H1 (cell line): ENCODE measurements at regions not wholly inside any gene's neighbourhood (a gene's known extent, or its start where the extent isn't known, plus 50 kb on each side); places are given as distances from the start of the nearest gene placed in this dataset.

Source experiments
- CTCF ChIA-PET: fragments of 300-600 bp; sonication (Branson Sonifier 250); formaldehyde crosslinking; loops from one replicate; lab custom pipeline; 2021; ENCODE audit not compliant: partially characterized antibody; lab: Charles Lee
- POLR2A ChIA-PET: fragments of 300-600 bp; sonication (Branson Sonifier 250); formaldehyde crosslinking; loops from one replicate; lab custom pipeline; 2021; ENCODE audit warnings: inconsistent platforms; ENCODE audit not compliant: partially characterized antibody; lab: Charles Lee
- DNase-seq, 2 experiments: peaks; one replicate each; pipeline versions ENCODE4 v3.0.0 to v3.0.0-alpha.2; 2010 to 2022; ENCODE audit warnings: low spot score in 2 of 2, low read depth in 1 of 2, mixed read lengths in 1 of 2
- FAIRE-seq: peaks from 2 replicates; lab custom pipeline; 2011; peaks lifted over from hg19 to GRCh38; lab: Jason Lieb, UNC
- H2AFZ ChIP-seq: 2 replicates; pipeline ENCODE4 v1.8.1; 2012; ENCODE audit warnings: low read length, inconsistent platforms
- H2AK5ac ChIP-seq: 2 replicates; pipeline ENCODE4 v1.6.1; 2013; ENCODE audit warnings: low read depth, low read length
- H2BK120ac ChIP-seq: replicated peaks from 2 replicates; pipeline ENCODE3; 2013; ENCODE audit warnings: low read depth, low read length, inconsistent platforms
- H2BK12ac ChIP-seq: 2 replicates; pipeline ENCODE4 v1.6.1; 2013; ENCODE audit warnings: low read depth, low read length
- H2BK15ac ChIP-seq: 2 replicates; pipeline ENCODE4 v1.6.1; 2013; ENCODE audit warnings: low read length
- H2BK20ac ChIP-seq: 2 replicates; pipeline ENCODE4 v1.6.1; 2013; ENCODE audit warnings: low read length
- H2BK5ac ChIP-seq: 2 replicates; pipeline ENCODE4 v1.6.1; 2013; ENCODE audit warnings: low read depth, low read length
- H3K14ac ChIP-seq: 2 replicates; pipeline ENCODE4 v1.6.1; 2013; ENCODE audit warnings: inconsistent platforms; ENCODE audit not compliant: insufficient read length
- H3K18ac ChIP-seq: 2 replicates; pipeline ENCODE4 v1.6.1; 2013; ENCODE audit warnings: low read length; ENCODE audit errors: extremely low read depth
- H3K23ac ChIP-seq: 2 replicates; pipeline ENCODE4 v1.6.1; 2013; ENCODE audit warnings: inconsistent platforms; ENCODE audit not compliant: insufficient read length
- H3K23me2 ChIP-seq: 2 replicates; pipeline ENCODE4 v1.6.1; 2013; ENCODE audit warnings: low read depth, low read length
- H3K27ac ChIP-seq: 2 replicates; pipeline ENCODE4 v1.6.1; 2011; ENCODE audit warnings: low read depth, low read length, inconsistent platforms
- H3K27me3 ChIP-seq, 4 experiments: replicated peaks in 1 of 4; 1 replicate in 1 of 4; 2 replicates in 3 of 4; pipeline versions ENCODE4 v1.6.1 to v1.8.1; 2011 to 2013; ENCODE audit warnings: low read length in 3 of 4, mild to moderate bottlenecking in 3 of 4, inconsistent platforms in 2 of 4, mixed read lengths in 2 of 4, moderate library complexity in 1 of 4; ENCODE audit not compliant: control insufficient read depth in 3 of 4, insufficient read depth in 3 of 4; ENCODE audit errors: extremely low read depth in 1 of 4
- H3K36me3 ChIP-seq, 4 experiments: 2 replicates each; pipeline versions ENCODE4 v1.6.1 to v1.8.1; 2011 to 2013; ENCODE audit warnings: mild to moderate bottlenecking in 4 of 4, low read length in 3 of 4, moderate library complexity in 2 of 4, control low read depth in 1 of 4, inconsistent platforms in 1 of 4; ENCODE audit not compliant: insufficient read depth in 4 of 4, control insufficient read depth in 2 of 4
- H3K4ac ChIP-seq: replicated peaks from 2 replicates; pipeline ENCODE3; 2013; ENCODE audit warnings: low read length, low read depth, mixed read lengths, inconsistent platforms; ENCODE audit not compliant: insufficient read length
- H3K4me1 ChIP-seq, 4 experiments: replicated peaks in 1 of 4; 1 replicate in 1 of 4; 2 replicates in 3 of 4; pipeline versions ENCODE4 v1.6.1 to v1.8.1; 2011 to 2013; ENCODE audit warnings: low read length in 3 of 4, inconsistent platforms in 2 of 4, mixed read lengths in 1 of 4; ENCODE audit not compliant: insufficient read depth in 4 of 4, control insufficient read depth in 3 of 4
- H3K4me2 ChIP-seq, 2 experiments: 2 replicates each; pipeline versions ENCODE4 v1.6.1 to v1.8.1; 2011 to 2013; ENCODE audit warnings: low read depth in 2 of 2, low read length in 2 of 2, control low read depth in 1 of 2, inconsistent platforms in 1 of 2, mild to moderate bottlenecking in 1 of 2; ENCODE audit not compliant: insufficient read depth in 1 of 2
- H3K4me3 ChIP-seq, 4 experiments: fragments of 200-600, 300-600 bp in 1 of 4; sonication (generic), shearing (Covaris generic), sonication (Bioruptor Twin) in 1 of 4; 2 replicates each; pipeline versions ENCODE4 v1.5.1 to v1.8.1; 2011 to 2016; ENCODE audit warnings: low read length in 4 of 4, low read depth in 3 of 4, control low read depth in 2 of 4, inconsistent platforms in 2 of 4, mild to moderate bottlenecking in 2 of 4, mixed read lengths in 1 of 4, moderate library complexity in 1 of 4; ENCODE audit not compliant: insufficient read depth in 2 of 4; ENCODE audit errors: extremely low read depth in 1 of 4
- H3K56ac ChIP-seq: replicated peaks from 2 replicates; pipeline ENCODE3; 2013; ENCODE audit warnings: low read depth, mild to moderate bottlenecking, mixed read lengths, low read length, inconsistent platforms; ENCODE audit not compliant: insufficient read length
- H3K79me1 ChIP-seq: 2 replicates; pipeline ENCODE4 v1.6.1; 2013; ENCODE audit warnings: low read depth, low read length, control low read depth
- H3K79me2 ChIP-seq, 2 experiments: 2 replicates each; pipeline versions ENCODE4 v1.6.1 to v1.8.1; 2012 to 2013; ENCODE audit warnings: low read length in 2 of 2, mild to moderate bottlenecking in 2 of 2, inconsistent platforms in 1 of 2; ENCODE audit not compliant: insufficient read depth in 2 of 2, control insufficient read depth in 1 of 2
- H3K9ac ChIP-seq, 4 experiments: replicated peaks in 1 of 4; 1 replicate in 1 of 4; 2 replicates in 3 of 4; pipeline versions ENCODE4 v1.6.1 to v1.8.1; 2011 to 2013; ENCODE audit warnings: low read depth in 3 of 4, low read length in 3 of 4, control low read depth in 2 of 4, mild to moderate bottlenecking in 2 of 4, moderate library complexity in 2 of 4, inconsistent platforms in 1 of 4; ENCODE audit errors: extremely low read depth in 1 of 4
- H3K9me3 ChIP-seq, 2 experiments: 2 replicates each; pipeline versions ENCODE4 v1.6.1 to v1.8.1; 2012 to 2013; ENCODE audit warnings: mild to moderate bottlenecking in 2 of 2, moderate library complexity in 2 of 2, control low read depth in 1 of 2, inconsistent platforms in 1 of 2, low read depth in 1 of 2, low read length in 1 of 2, mixed read lengths in 1 of 2; ENCODE audit not compliant: insufficient read depth in 2 of 2
- H4K20me1 ChIP-seq, 2 experiments: replicated peaks in 1 of 2; 2 replicates each; pipeline versions ENCODE3 to v1.8.1; 2011 to 2013; ENCODE audit warnings: inconsistent platforms in 2 of 2, low read length in 2 of 2, mild to moderate bottlenecking in 1 of 2; ENCODE audit not compliant: insufficient read depth in 2 of 2, control insufficient read depth in 1 of 2
- H4K5ac ChIP-seq: 2 replicates; pipeline ENCODE4 v1.6.1; 2013; ENCODE audit warnings: low read length, low read depth, mixed read lengths, inconsistent platforms; ENCODE audit not compliant: insufficient read length
- H4K8ac ChIP-seq: 2 replicates; pipeline ENCODE4 v1.8.0; 2013; ENCODE audit warnings: mild to moderate bottlenecking, moderate library complexity, low read length, inconsistent platforms; ENCODE audit not compliant: insufficient read depth; ENCODE audit errors: extremely low read depth
- H4K91ac ChIP-seq: replicated peaks from 2 replicates; pipeline ENCODE3; 2013; ENCODE audit warnings: low read length, mixed read lengths, inconsistent platforms; ENCODE audit not compliant: insufficient read length
- CBX5 ChIP-seq: fragments of 300-800, 300-1000 bp; sonication (generic); IDR thresholded peaks from 2 replicates; pipeline ENCODE4 v1.7.1; 2016; ENCODE audit warnings: antibody characterized with exemption, low read length, low read depth
- WGBS, 2 experiments: shearing (Covaris generic) in 1 of 2; methylation state at CpG; one replicate each; pipeline versions ENCODE4 v1.1.6 to v1.1.7; 2013 to 2015; ENCODE audit warnings: low lambda C conversion rate in 2 of 2, mixed read lengths in 2 of 2, inconsistent platforms in 1 of 2, low coverage in 1 of 2, missing lambda C conversion rate in 1 of 2; ENCODE audit not compliant: insufficient replicate concordance in 2 of 2, insufficient coverage in 1 of 2, insufficient read length in 1 of 2; ENCODE audit errors: extremely low coverage in 1 of 2, missing lambda C conversion rate in 1 of 2; 5-methylcytosine and 5-hydroxymethylcytosine counted together

- H2AK5ac ChIP-seq = no peak overlapping the region
Observed at GRCh38 chr14:101034986-101035385, 131.5 kb upstream of the RTL1 start.

More at GRCh38 chr14:101034986-101035385, 131.5 kb upstream of the RTL1 start:
- H2BK15ac ChIP-seq = no peak overlapping the region
- H3K79me2 ChIP-seq = no peaks in the 10 kb centered on the region
- no peaks in the 10 kb centered on the region for H3K36me3 ChIP-seq
- H3K4ac ChIP-seq = no peak overlapping the region
- H4K20me1 ChIP-seq = no peaks in the 10 kb centered on the region
- H3K27me3 ChIP-seq = no peaks in the 10 kb centered on the region
- no peak for FAIRE-seq
- H3K56ac ChIP-seq = no peak overlapping the region
- H3K79me1 ChIP-seq = no peaks in the 10 kb centered on the region
- H3K27ac ChIP-seq = no peak overlapping the region
- no peak overlapping the region for H2BK120ac ChIP-seq
- no peak overlapping the region for H3K23ac ChIP-seq
- no peak overlapping the region for H3K9ac ChIP-seq
- H3K4me3 ChIP-seq = no peak overlapping the region
- no peak overlapping the region for H2AFZ ChIP-seq
- no peak overlapping the region for H3K18ac ChIP-seq
- H4K8ac ChIP-seq = no peak overlapping the region
- ChIA-PET CTCF (no interaction called here), POLR2A (no interaction called here)
- no peak overlapping the region for H4K5ac ChIP-seq
- no peaks in the 10 kb centered on the region for H3K4me1 ChIP-seq
- DNase-seq = no peak
- H2BK20ac ChIP-seq = no peak overlapping the region
- no peak overlapping the region for H2BK5ac ChIP-seq
- no peak overlapping the region for H3K14ac ChIP-seq
- H2BK12ac ChIP-seq = no peak overlapping the region
- no peak overlapping the region for H4K91ac ChIP-seq
- no peak overlapping the region for H3K4me2 ChIP-seq
- no peak for TF ChIP-seq CBX5
- peaks cover 4% of the 10 kb centered on the region; the same call in 1 of the 2 replicates for H3K23me2 ChIP-seq
- H3K9me3 ChIP-seq = no peaks in the 10 kb centered on the region; a peak in 1 of 4 replicates
- WGBS, 2 experiments = 92% methylated on average over 7 of the region's 7 CpGs; no CpG with 5 or more reads in 1 of the 2 experiments
